ENCODE measurements at regions not wholly inside any gene's neighbourhood (a gene's known extent, or its start where the extent isn't known, plus 50 kb on each side); places are given as distances from the start of the nearest gene placed in this dataset.

- Histone ChIP-seq H3K36me3 (ENCODE audit: control insufficient read depth, insufficient read depth, low read length) (no peaks in the 10 kb centered on the region), H3K27me3 (replicated peaks; ENCODE audit: control insufficient read depth, insufficient read depth, low read length) (no peaks in the 10 kb centered on the region), H3K4me3 (replicated peaks; ENCODE audit: low read depth, low read length) (no peak overlapping the region)
- no peak for DNase-seq (ENCODE audit: extremely low read depth, insufficient read length)
- no peak for TF ChIP-seq CTCF (IDR thresholded peaks at IDR 0.05; ENCODE audit: insufficient read depth, low read length, poor library complexity, severe bottlenecking)
Measured at GRCh38 chr15:66959875-66960274, 105.5 kb upstream of the SMAD3 start.

- H3K36me3 ChIP-seq (ENCODE audit: control insufficient read depth, insufficient read depth, low read length): no peaks in the 10 kb centered on the region
- H3K4me3 ChIP-seq (replicated peaks; ENCODE audit: low read depth, low read length): no peak overlapping the region
- no peaks in the 10 kb centered on the region for H3K27me3 ChIP-seq (replicated peaks; ENCODE audit: control insufficient read depth, insufficient read depth, low read length)
- no peak for DNase-seq (ENCODE audit: extremely low read depth, insufficient read length)
- no peak for TF ChIP-seq CTCF (IDR thresholded peaks at IDR 0.05; ENCODE audit: insufficient read depth, low read length, poor library complexity, severe bottlenecking)
Measured at GRCh38 chr15:66960519-66960918, 104.9 kb upstream of the SMAD3 start.

- no peak for DNase-seq (ENCODE audit: extremely low read depth, insufficient read length)
- Histone ChIP-seq H3K4me3 (replicated peaks; ENCODE audit: low read depth, low read length) (no peak overlapping the region), H3K36me3 (ENCODE audit: control insufficient read depth, insufficient read depth, low read length) (no peaks in the 10 kb centered on the region), H3K27me3 (replicated peaks; ENCODE audit: control insufficient read depth, insufficient read depth, low read length) (no peaks in the 10 kb centered on the region)
- no peak for TF ChIP-seq CTCF (IDR thresholded peaks at IDR 0.05; ENCODE audit: insufficient read depth, low read length, poor library complexity, severe bottlenecking)
Measured at GRCh38 chr15:66961407-66961884, 104.0 kb upstream of the SMAD3 start.

- Histone ChIP-seq H3K27me3 (replicated peaks; ENCODE audit: control insufficient read depth, insufficient read depth, low read length) (no peaks in the 10 kb centered on the region), H3K36me3 (ENCODE audit: control insufficient read depth, insufficient read depth, low read length) (no peaks in the 10 kb centered on the region), H3K4me3 (replicated peaks; ENCODE audit: low read depth, low read length) (no peak overlapping the region)
- no peak for TF ChIP-seq CTCF (IDR thresholded peaks at IDR 0.05; ENCODE audit: insufficient read depth, low read length, poor library complexity, severe bottlenecking)
- no peak for DNase-seq (ENCODE audit: extremely low read depth, insufficient read length)
Measured at GRCh38 chr15:66961901-66962300, 103.5 kb upstream of the SMAD3 start.

- no peaks in the 10 kb centered on the region for H3K36me3 ChIP-seq (ENCODE audit: control insufficient read depth, insufficient read depth, low read length)
- no peaks in the 10 kb centered on the region for H3K27me3 ChIP-seq (replicated peaks; ENCODE audit: control insufficient read depth, insufficient read depth, low read length)
- H3K4me3 ChIP-seq (replicated peaks; ENCODE audit: low read depth, low read length): no peak overlapping the region
- DNase-seq (ENCODE audit: extremely low read depth, insufficient read length): no peak
- TF ChIP-seq CTCF (IDR thresholded peaks at IDR 0.05; ENCODE audit: insufficient read depth, low read length, poor library complexity, severe bottlenecking): no peak
Measured at GRCh38 chr15:66962522-66962921, 102.9 kb upstream of the SMAD3 start.

- no peaks in the 10 kb centered on the region for H3K36me3 ChIP-seq (ENCODE audit: control insufficient read depth, insufficient read depth, low read length)
- H3K27me3 ChIP-seq (replicated peaks; ENCODE audit: control insufficient read depth, insufficient read depth, low read length): no peaks in the 10 kb centered on the region
- TF ChIP-seq CTCF (IDR thresholded peaks at IDR 0.05; ENCODE audit: insufficient read depth, low read length, poor library complexity, severe bottlenecking): no peak
- DNase-seq (ENCODE audit: extremely low read depth, insufficient read length): no peak
- H3K4me3 ChIP-seq (replicated peaks; ENCODE audit: low read depth, low read length): no peak overlapping the region
Measured at GRCh38 chr15:66963084-66963483, 102.3 kb upstream of the SMAD3 start.
